Suprapubic skin (tissue), 4 donors: ENCODE measurements at regions not wholly inside any gene's neighbourhood (a gene's known extent, or its start where the extent isn't known, plus 50 kb on each side); places are given as distances from the start of the nearest gene placed in this dataset.

Experiments
- CTCF ChIP-seq, 2 donors: fragments of 200-600 bp in 1 of 2; fragments of 450-650 bp in 1 of 2; sonication (generic) in 1 of 2; IDR thresholded peaks; one replicate each; pipeline ENCODE4 v1.5.1; 2016 to 2019; ENCODE audit warnings: antibody characterized with exemption in 2 of 2, mild to moderate bottlenecking in 1 of 2, moderate library complexity in 1 of 2
- POLR2A ChIP-seq, 2 donors: fragments of 450-650 bp; IDR thresholded peaks; one replicate each; pipeline ENCODE4 v1.6.1; 2017; ENCODE audit warnings: antibody characterized with exemption in 2 of 2, mild to moderate bottlenecking in 2 of 2, moderate library complexity in 2 of 2
- POLR2AphosphoS5 ChIP-seq, 3 donors: sonication (generic); formaldehyde crosslinking; IDR thresholded peaks; one replicate each; pipeline ENCODE4 v1.6.1; 2017; ENCODE audit warnings: antibody characterized with exemption in 3 of 3

- TF ChIP-seq CTCF (IDR thresholded peaks at IDR 0.05) (no peak), POLR2A (IDR thresholded peaks at IDR 0.05) (no peak), POLR2AphosphoS5 (IDR thresholded peaks at IDR 0.05) (no peak)
Measured at GRCh38 chr16:47851146-47851545, 304.6 kb downstream of the ABCC12 start.
